ENCODE measurements at regions not wholly inside any gene's neighbourhood (a gene's known extent, or its start where the extent isn't known, plus 50 kb on each side); places are given as distances from the start of the nearest gene placed in this dataset.

- no peak for DNase-seq (ENCODE audit: low read depth in 2 of 2)
These were observed 285.4 kb downstream of the BAMBI start for GRCh38 chr10:28962768-28963167.

GRCh38 chr10:28963539-28964221, 286.4 kb downstream of the BAMBI start:
- DNase-seq (ENCODE audit: low read depth in 2 of 2): no peak

GRCh38 chr10:28965937-28966336, 288.6 kb downstream of the BAMBI start:
- no peak for DNase-seq (ENCODE audit: low read depth in 2 of 2)

GRCh38 chr10:28967031-28967430, 289.7 kb downstream of the BAMBI start:
- DNase-seq (ENCODE audit: low read depth in 2 of 2): no peak

- DNase-seq (ENCODE audit: low read depth in 2 of 2): no peak
These were observed 292.1 kb downstream of the BAMBI start for GRCh38 chr10:28969413-28969812.

GRCh38 chr10:28970231-28970630, 292.9 kb downstream of the BAMBI start:
- no peak for DNase-seq (ENCODE audit: low read depth in 2 of 2)

GRCh38 chr10:28971255-28971654, 293.9 kb downstream of the BAMBI start:
- no peak for DNase-seq (ENCODE audit: low read depth in 2 of 2)

- DNase-seq (ENCODE audit: low read depth in 2 of 2): no peak
These were observed 294.4 kb downstream of the BAMBI start for GRCh38 chr10:28971764-28972163.

- DNase-seq (ENCODE audit: low read depth in 2 of 2): no peak
These were observed 296.1 kb downstream of the BAMBI start for GRCh38 chr10:28973309-28973972.

- DNase-seq (ENCODE audit: low read depth in 2 of 2): no peak
These were observed 298.7 kb downstream of the BAMBI start for GRCh38 chr10:28975891-28976531.

GRCh38 chr10:28977518-28977917, 300.2 kb downstream of the BAMBI start:
- no peak for DNase-seq (ENCODE audit: low read depth in 2 of 2)

- no peak for DNase-seq (ENCODE audit: low read depth in 2 of 2)
These were observed 302.9 kb downstream of the BAMBI start for GRCh38 chr10:28980264-28980663.

- no peak for DNase-seq (ENCODE audit: low read depth in 2 of 2)
These were observed 303.7 kb downstream of the BAMBI start for GRCh38 chr10:28981007-28981406.

- no peak for DNase-seq (ENCODE audit: low read depth in 2 of 2)
These were observed 305.7 kb downstream of the BAMBI start for GRCh38 chr10:28982974-28983373.

GRCh38 chr10:28983799-28984198, 305.1 kb upstream of the LYZL1 start:
- no peak for DNase-seq (ENCODE audit: low read depth in 2 of 2)

- DNase-seq (ENCODE audit: low read depth in 2 of 2): no peak
These were observed 304.4 kb upstream of the LYZL1 start for GRCh38 chr10:28984431-28984830.

- no peak for DNase-seq (ENCODE audit: low read depth in 2 of 2)
These were observed 303.6 kb upstream of the LYZL1 start for GRCh38 chr10:28985137-28985885.

- no peak for DNase-seq (ENCODE audit: low read depth in 2 of 2)
These were observed 302.6 kb upstream of the LYZL1 start for GRCh38 chr10:28986117-28986792.

GRCh38 chr10:28986856-28987255, 302.0 kb upstream of the LYZL1 start:
- DNase-seq (ENCODE audit: low read depth in 2 of 2): no peak

- DNase-seq (ENCODE audit: low read depth in 2 of 2): no peak
These were observed 301.1 kb upstream of the LYZL1 start for GRCh38 chr10:28987555-28988320.

- DNase-seq (ENCODE audit: low read depth in 2 of 2): no peak
These were observed 299.9 kb upstream of the LYZL1 start for GRCh38 chr10:28988980-28989379.
